Glutamatergic neuron (in vitro differentiated cells): ENCODE measurements at regions not wholly inside any gene's neighbourhood (a gene's known extent, or its start where the extent isn't known, plus 50 kb on each side); places are given as distances from the start of the nearest gene placed in this dataset.

Experiments used
- DNase-seq: peaks from one replicate; pipeline ENCODE4 v3.0.0; 2022
- H3K27ac Mint-ChIP-seq: one replicate; pipeline ENCODE4 v1.8.0; 2020; ENCODE audit warnings: mild to moderate bottlenecking, mixed read lengths, inconsistent platforms; ENCODE audit not compliant: unreplicated experiment
- H3K27me3 Mint-ChIP-seq: one replicate; pipeline ENCODE4 v1.8.0; 2020; ENCODE audit warnings: mild to moderate bottlenecking, moderate library complexity, mixed read lengths, inconsistent platforms; ENCODE audit not compliant: unreplicated experiment
- H3K36me3 Mint-ChIP-seq: one replicate; pipeline ENCODE4 v1.8.0; 2020; ENCODE audit warnings: mild to moderate bottlenecking, mixed read lengths, inconsistent platforms; ENCODE audit not compliant: unreplicated experiment
- H3K4me1 Mint-ChIP-seq: one replicate; pipeline ENCODE4 v1.8.0; 2020; ENCODE audit warnings: mild to moderate bottlenecking, low read depth, mixed read lengths, inconsistent platforms; ENCODE audit not compliant: unreplicated experiment
- H3K4me3 Mint-ChIP-seq: one replicate; pipeline ENCODE4 v1.8.0; 2020; ENCODE audit warnings: mild to moderate bottlenecking, mixed read lengths, inconsistent platforms; ENCODE audit not compliant: unreplicated experiment
- H3K9me3 Mint-ChIP-seq: one replicate; pipeline ENCODE4 v1.8.0; 2020; ENCODE audit warnings: mild to moderate bottlenecking, moderate library complexity, mixed read lengths, inconsistent platforms; ENCODE audit not compliant: unreplicated experiment
- CTCF ChIP-seq: fragments of 200-600 bp; sonication (generic); IDR thresholded peaks from one replicate; pipeline ENCODE4 v1.5.0; 2021; ENCODE audit not compliant: partially characterized antibody, unreplicated experiment

GRCh38 chr1:29943034-29943433 lies 706.7 kb downstream of the PTPRU start:
- DNase-seq: no peak
- Mint-ChIP-seq H3K4me1 (peaks cover 2% of the 10 kb centered on the region), H3K36me3 (no peaks in the 10 kb centered on the region), H3K27ac (no peak overlapping the region), H3K27me3 (peaks cover 2% of the 10 kb centered on the region), H3K4me3 (no peak overlapping the region), H3K9me3 (peaks cover 4% of the 10 kb centered on the region)
- no peak for TF ChIP-seq CTCF

- Mint-ChIP-seq H3K27me3 (no peaks in the 10 kb centered on the region), H3K4me1 (peaks cover 8% of the 10 kb centered on the region), H3K9me3 (peaks cover 2% of the 10 kb centered on the region), H3K36me3 (no peaks in the 10 kb centered on the region), H3K27ac (no peak overlapping the region), H3K4me3 (no peak overlapping the region)
- TF ChIP-seq CTCF: no peak
- no peak for DNase-seq
These were observed 702.8 kb downstream of the PTPRU start for GRCh38 chr1:29939079-29939478.

GRCh38 chr1:29937356-29937755 lies 701.0 kb downstream of the PTPRU start:
- no peaks in the 10 kb centered on the region for H3K9me3 Mint-ChIP-seq
- no peaks in the 10 kb centered on the region for H3K27me3 Mint-ChIP-seq

GRCh38 chr1:29936031-29936544 lies 699.8 kb downstream of the PTPRU start:
- no peak overlapping the region for H3K27ac Mint-ChIP-seq
- peaks cover 13% of the 10 kb centered on the region for H3K4me1 Mint-ChIP-seq
- H3K9me3 Mint-ChIP-seq: no peaks in the 10 kb centered on the region
- DNase-seq: no peak
- no peak for TF ChIP-seq CTCF
- no peaks in the 10 kb centered on the region for H3K27me3 Mint-ChIP-seq
- H3K4me3 Mint-ChIP-seq: no peak overlapping the region
- H3K36me3 Mint-ChIP-seq: no peaks in the 10 kb centered on the region

More at GRCh38 chr1:29937356-29937755, 701.0 kb downstream of the PTPRU start:
- TF ChIP-seq CTCF: no peak
- no peak overlapping the region for H3K27ac Mint-ChIP-seq
- H3K4me1 Mint-ChIP-seq: peaks cover 6% of the 10 kb centered on the region
- no peak overlapping the region for H3K4me3 Mint-ChIP-seq
- no peak for DNase-seq
- H3K36me3 Mint-ChIP-seq: no peaks in the 10 kb centered on the region

GRCh38 chr1:29934255-29934772 lies 698.0 kb downstream of the PTPRU start:
- no peaks in the 10 kb centered on the region for H3K27me3 Mint-ChIP-seq
- H3K4me1 Mint-ChIP-seq: peaks cover 13% of the 10 kb centered on the region
- H3K4me3 Mint-ChIP-seq: no peak overlapping the region
- no peak for TF ChIP-seq CTCF
- H3K27ac Mint-ChIP-seq: no peak overlapping the region
- H3K9me3 Mint-ChIP-seq: no peaks in the 10 kb centered on the region
- DNase-seq: no peak
- H3K36me3 Mint-ChIP-seq: no peaks in the 10 kb centered on the region
